MM.1S (cell line): ENCODE measurements at regions not wholly inside any gene's neighbourhood (a gene's known extent, or its start where the extent isn't known, plus 50 kb on each side); places are given as distances from the start of the nearest gene placed in this dataset.

Source experiments
- DNase-seq: peaks from one replicate; pipeline ENCODE4 v3.0.0-alpha.2; 2015
- H2AFZ ChIP-seq: fragments of 300-600 bp; sonication (generic); 2 replicates; pipeline ENCODE4 v1.6.0; 2016; ENCODE audit warnings: antibody characterized with exemption, low read length
- H3F3A ChIP-seq: fragments of 300-600 bp; sonication (generic); 2 replicates; pipeline ENCODE4 v1.6.1; 2016; ENCODE audit warnings: mild to moderate bottlenecking, antibody characterized with exemption, low read length, moderate library complexity, mixed read lengths; ENCODE audit not compliant: insufficient read depth
- H3K27ac ChIP-seq: fragments of 300-600 bp; sonication (generic); 2 replicates; pipeline ENCODE4 v1.5.1; 2016; ENCODE audit warnings: mild to moderate bottlenecking, low read length
- H3K27me3 ChIP-seq: fragments of 300-600 bp; sonication (generic); replicated peaks from 2 replicates; pipeline ENCODE4 v1.6.0; 2016; ENCODE audit warnings: low read length; ENCODE audit not compliant: insufficient read depth
- H3K36me3 ChIP-seq: fragments of 300-600 bp; sonication (generic); replicated peaks from 2 replicates; pipeline ENCODE4 v1.6.1; 2016; ENCODE audit warnings: mild to moderate bottlenecking, low read length, mixed read lengths; ENCODE audit not compliant: insufficient read depth
- H3K4me1 ChIP-seq: fragments of 300-600 bp; sonication (generic); 2 replicates; pipeline ENCODE4 v1.6.1; 2016; ENCODE audit warnings: low read length, mixed read lengths
- H3K4me2 ChIP-seq: fragments of 300-600 bp; sonication (generic); 2 replicates; pipeline ENCODE4 v1.6.0; 2016; ENCODE audit warnings: low read depth, low read length
- H3K4me3 ChIP-seq: fragments of 300-600 bp; sonication (generic); 2 replicates; pipeline ENCODE4 v1.5.1; 2016; ENCODE audit warnings: low read length, mixed read lengths
- H3K79me2 ChIP-seq: fragments of 300-600 bp; sonication (generic); 2 replicates; pipeline ENCODE4 v1.6.1; 2016; ENCODE audit warnings: mixed run types, low read length, mixed read lengths
- H3K9ac ChIP-seq: fragments of 300-600 bp; sonication (generic); 2 replicates; pipeline ENCODE4 v1.6.1; 2016; ENCODE audit warnings: low read length, mixed read lengths
- H3K9me2 ChIP-seq: fragments of 300-600 bp; sonication (generic); replicated peaks from 2 replicates; pipeline ENCODE4 v1.6.1; 2016; ENCODE audit warnings: mild to moderate bottlenecking, low read length, mixed read lengths; ENCODE audit not compliant: insufficient read depth
- H3K9me3 ChIP-seq: fragments of 300-600 bp; sonication (generic); replicated peaks from 2 replicates; pipeline ENCODE4 v1.6.1; 2016; ENCODE audit warnings: mild to moderate bottlenecking, low read length, mixed read lengths; ENCODE audit not compliant: insufficient read depth
- H4K20me1 ChIP-seq: fragments of 300-600 bp; sonication (generic); 2 replicates; pipeline ENCODE4 v1.6.1; 2016; ENCODE audit warnings: mild to moderate bottlenecking, low read length, moderate library complexity, mixed read lengths; ENCODE audit not compliant: insufficient read depth
- EZH2 ChIP-seq: fragments of 300-600 bp; sonication (generic); optimal IDR thresholded peaks from 2 replicates; pipeline ENCODE3; 2017; ENCODE audit warnings: low read depth, mild to moderate bottlenecking, antibody characterized with exemption, low read length, mixed read lengths
- EZH2phosphoT487 ChIP-seq: fragments of 300-600 bp; sonication (generic); IDR thresholded peaks from 2 replicates; pipeline ENCODE4 v1.6.1; 2018; ENCODE audit warnings: antibody characterized with exemption, low read length
- TF ChIP-seq, protein P1 (sequence below): fragments of 300-600 bp; sonication (generic); IDR thresholded peaks from 2 replicates; pipeline ENCODE4 v1.5.1; 2016; ENCODE audit warnings: antibody characterized with exemption, low read length, mixed read lengths

GRCh38 chr9:110104261-110104809, 103.6 kb downstream of the C9orf152 start:
- TF ChIP-seq, protein P1, sequence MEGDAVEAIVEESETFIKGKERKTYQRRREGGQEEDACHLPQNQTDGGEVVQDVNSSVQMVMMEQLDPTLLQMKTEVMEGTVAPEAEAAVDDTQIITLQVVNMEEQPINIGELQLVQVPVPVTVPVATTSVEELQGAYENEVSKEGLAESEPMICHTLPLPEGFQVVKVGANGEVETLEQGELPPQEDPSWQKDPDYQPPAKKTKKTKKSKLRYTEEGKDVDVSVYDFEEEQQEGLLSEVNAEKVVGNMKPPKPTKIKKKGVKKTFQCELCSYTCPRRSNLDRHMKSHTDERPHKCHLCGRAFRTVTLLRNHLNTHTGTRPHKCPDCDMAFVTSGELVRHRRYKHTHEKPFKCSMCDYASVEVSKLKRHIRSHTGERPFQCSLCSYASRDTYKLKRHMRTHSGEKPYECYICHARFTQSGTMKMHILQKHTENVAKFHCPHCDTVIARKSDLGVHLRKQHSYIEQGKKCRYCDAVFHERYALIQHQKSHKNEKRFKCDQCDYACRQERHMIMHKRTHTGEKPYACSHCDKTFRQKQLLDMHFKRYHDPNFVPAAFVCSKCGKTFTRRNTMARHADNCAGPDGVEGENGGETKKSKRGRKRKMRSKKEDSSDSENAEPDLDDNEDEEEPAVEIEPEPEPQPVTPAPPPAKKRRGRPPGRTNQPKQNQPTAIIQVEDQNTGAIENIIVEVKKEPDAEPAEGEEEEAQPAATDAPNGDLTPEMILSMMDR = no peak
- TF ChIP-seq EZH2phosphoT487 (no peak), EZH2 (no peak)
- Histone ChIP-seq H3K79me2 (peaks cover 88% of the 10 kb centered on the region), H3K9me2 (no peaks in the 10 kb centered on the region), H2AFZ (no peak overlapping the region), H3K4me1 (peaks cover 90% of the 10 kb centered on the region), H3K9ac (no peak overlapping the region), H3K9me3 (no peaks in the 10 kb centered on the region), H4K20me1 (no peaks in the 10 kb centered on the region), H3K4me2 (peak overlapping the region; percentile 34), H3K27me3 (no peaks in the 10 kb centered on the region), H3K4me3 (no peak overlapping the region), H3F3A (peaks cover 49% of the 10 kb centered on the region), H3K36me3 (0 out of 2 replicates have a peak, but pooled peaks cover 2% of the 10 kb centered on the region), H3K27ac (peak overlapping the region; percentile 14; the same call in 1 of the 2 replicates)
- DNase-seq = no peak

- H3K36me3 ChIP-seq = 0 out of 2 replicates have a peak, but pooled peaks cover 2% of the 10 kb centered on the region
- TF ChIP-seq EZH2 = no peak
- no peak for TF ChIP-seq EZH2phosphoT487
- TF ChIP-seq, protein P1 = no peak
- no peak overlapping the region for H2AFZ ChIP-seq
- H3F3A ChIP-seq = peaks cover 55% of the 10 kb centered on the region
- no peak for DNase-seq
- no peaks in the 10 kb centered on the region for H3K9me3 ChIP-seq
- no peaks in the 10 kb centered on the region for H3K27me3 ChIP-seq
- H4K20me1 ChIP-seq = no peaks in the 10 kb centered on the region
- H3K4me2 ChIP-seq = peak overlapping the region; percentile 34; the same call in 1 of the 2 replicates
- peaks cover 89% of the 10 kb centered on the region for H3K79me2 ChIP-seq
- no peak overlapping the region for H3K9ac ChIP-seq
- H3K27ac ChIP-seq = no peak overlapping the region
- H3K4me1 ChIP-seq = peaks cover 91% of the 10 kb centered on the region
- H3K4me3 ChIP-seq = no peak overlapping the region
- H3K9me2 ChIP-seq = no peaks in the 10 kb centered on the region
Measured at GRCh38 chr9:110105107-110105506, 102.9 kb downstream of the C9orf152 start.

DNA sequence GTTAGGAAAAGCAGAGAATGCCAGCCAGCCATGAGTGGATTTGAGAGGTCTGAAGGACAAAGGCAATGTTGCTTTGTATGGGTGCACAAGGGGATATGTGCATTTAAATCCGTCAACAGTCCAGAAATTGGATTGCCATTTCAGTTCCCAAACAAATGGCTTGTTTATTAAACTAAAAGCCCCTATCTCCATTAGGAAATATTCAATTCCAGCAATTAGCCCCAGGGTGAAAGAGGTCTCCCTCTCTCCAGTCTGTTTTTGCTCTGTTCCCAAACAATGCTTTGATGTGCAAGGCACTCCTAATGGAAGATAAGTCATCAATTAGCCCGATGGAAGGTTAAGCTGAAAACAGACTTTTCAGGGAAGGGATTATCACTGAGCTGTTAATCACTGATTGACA, 101.3 kb downstream of the C9orf152 start:
- H3K4me1 ChIP-seq = peaks cover 85% of the 10 kb centered on the region

More for the DNA sequence above, 101.3 kb downstream of the C9orf152 start:
- H3K36me3 ChIP-seq = 0 out of 2 replicates have a peak, but pooled peaks cover 2% of the 10 kb centered on the region
- no peaks in the 10 kb centered on the region for H3K9me2 ChIP-seq
- no peaks in the 10 kb centered on the region for H3K9me3 ChIP-seq
- H3K4me3 ChIP-seq = no peak overlapping the region
- H3K27ac ChIP-seq = peak overlapping the region; percentile 2; the same call in 1 of the 2 replicates
- no peak overlapping the region for H2AFZ ChIP-seq
- H3K4me2 ChIP-seq = peak overlapping the region; percentile 5; the same call in 1 of the 2 replicates
- TF ChIP-seq, protein P1 = no peak
- no peak for TF ChIP-seq EZH2
- no peak overlapping the region for H3K9ac ChIP-seq
- H3K27me3 ChIP-seq = no peaks in the 10 kb centered on the region
- H4K20me1 ChIP-seq = no peaks in the 10 kb centered on the region
- DNase-seq = no peak
- H3K79me2 ChIP-seq = peaks cover 93% of the 10 kb centered on the region
- peaks cover 42% of the 10 kb centered on the region for H3F3A ChIP-seq
